ENCODE measurements at regions not wholly inside any gene's neighbourhood (a gene's known extent, or its start where the extent isn't known, plus 50 kb on each side); places are given as distances from the start of the nearest gene placed in this dataset.

DNA sequence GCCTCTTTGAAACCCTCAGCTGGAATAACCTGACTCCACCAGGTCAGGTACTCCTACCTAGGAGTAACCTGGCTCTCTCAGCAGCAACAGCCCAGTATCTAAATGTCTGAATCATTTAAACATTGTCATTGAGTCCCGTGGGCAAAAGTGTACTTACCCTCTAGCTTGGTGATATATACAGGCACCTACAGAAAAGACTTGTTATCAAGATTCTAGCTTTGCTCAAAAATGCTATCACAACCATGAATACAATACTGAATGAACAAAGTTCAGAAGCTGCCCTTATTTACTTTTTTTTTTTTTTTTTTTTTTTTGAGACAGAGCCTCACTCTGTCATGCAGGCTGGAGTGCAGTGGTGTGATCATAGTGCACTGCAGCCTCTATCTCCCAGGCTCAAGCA, 268.2 kb downstream of the ZNF608 start (continued):
- TF ChIP-seq SIX1 (CRISPR knock-in tag; IDR thresholded peaks at IDR 0.05; ENCODE audit: borderline replicate concordance) = no peak
- TF ChIP-seq JUN (CRISPR knock-in tag; IDR thresholded peaks at IDR 0.05) = no peak
- no peak for TF ChIP-seq SPEN (CRISPR knock-in tag; IDR thresholded peaks at IDR 0.05; ENCODE audit: low read depth)
- TF ChIP-seq HNF4A (CRISPR knock-in tag; IDR thresholded peaks at IDR 0.05) = 0 out of 2 replicates have a peak, but pooled peaks have one; percentile 3
- TF ChIP-seq, protein P1, sequence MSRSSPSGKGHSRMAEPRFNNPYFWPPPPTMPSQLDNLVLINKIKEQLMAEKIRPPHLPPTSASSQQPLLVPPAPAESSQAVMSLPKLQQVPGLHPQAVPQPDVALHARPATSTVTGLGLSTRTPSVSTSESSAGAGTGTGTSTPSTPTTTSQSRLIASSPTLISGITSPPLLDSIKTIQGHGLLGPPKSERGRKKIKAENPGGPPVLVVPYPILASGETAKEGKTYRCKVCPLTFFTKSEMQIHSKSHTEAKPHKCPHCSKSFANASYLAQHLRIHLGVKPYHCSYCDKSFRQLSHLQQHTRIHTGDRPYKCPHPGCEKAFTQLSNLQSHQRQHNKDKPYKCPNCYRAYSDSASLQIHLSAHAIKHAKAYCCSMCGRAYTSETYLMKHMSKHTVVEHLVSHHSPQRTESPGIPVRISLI (CRISPR knock-in tag; IDR thresholded peaks at IDR 0.05; ENCODE audit: borderline replicate concordance) = peak; percentile 89
- no peak for TF ChIP-seq ZNF746 (CRISPR knock-in tag; IDR thresholded peaks at IDR 0.05)
- TF ChIP-seq, protein P2, sequence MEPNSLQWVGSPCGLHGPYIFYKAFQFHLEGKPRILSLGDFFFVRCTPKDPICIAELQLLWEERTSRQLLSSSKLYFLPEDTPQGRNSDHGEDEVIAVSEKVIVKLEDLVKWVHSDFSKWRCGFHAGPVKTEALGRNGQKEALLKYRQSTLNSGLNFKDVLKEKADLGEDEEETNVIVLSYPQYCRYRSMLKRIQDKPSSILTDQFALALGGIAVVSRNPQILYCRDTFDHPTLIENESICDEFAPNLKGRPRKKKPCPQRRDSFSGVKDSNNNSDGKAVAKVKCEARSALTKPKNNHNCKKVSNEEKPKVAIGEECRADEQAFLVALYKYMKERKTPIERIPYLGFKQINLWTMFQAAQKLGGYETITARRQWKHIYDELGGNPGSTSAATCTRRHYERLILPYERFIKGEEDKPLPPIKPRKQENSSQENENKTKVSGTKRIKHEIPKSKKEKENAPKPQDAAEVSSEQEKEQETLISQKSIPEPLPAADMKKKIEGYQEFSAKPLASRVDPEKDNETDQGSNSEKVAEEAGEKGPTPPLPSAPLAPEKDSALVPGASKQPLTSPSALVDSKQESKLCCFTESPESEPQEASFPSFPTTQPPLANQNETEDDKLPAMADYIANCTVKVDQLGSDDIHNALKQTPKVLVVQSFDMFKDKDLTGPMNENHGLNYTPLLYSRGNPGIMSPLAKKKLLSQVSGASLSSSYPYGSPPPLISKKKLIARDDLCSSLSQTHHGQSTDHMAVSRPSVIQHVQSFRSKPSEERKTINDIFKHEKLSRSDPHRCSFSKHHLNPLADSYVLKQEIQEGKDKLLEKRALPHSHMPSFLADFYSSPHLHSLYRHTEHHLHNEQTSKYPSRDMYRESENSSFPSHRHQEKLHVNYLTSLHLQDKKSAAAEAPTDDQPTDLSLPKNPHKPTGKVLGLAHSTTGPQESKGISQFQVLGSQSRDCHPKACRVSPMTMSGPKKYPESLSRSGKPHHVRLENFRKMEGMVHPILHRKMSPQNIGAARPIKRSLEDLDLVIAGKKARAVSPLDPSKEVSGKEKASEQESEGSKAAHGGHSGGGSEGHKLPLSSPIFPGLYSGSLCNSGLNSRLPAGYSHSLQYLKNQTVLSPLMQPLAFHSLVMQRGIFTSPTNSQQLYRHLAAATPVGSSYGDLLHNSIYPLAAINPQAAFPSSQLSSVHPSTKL (CRISPR knock-in tag; IDR thresholded peaks at IDR 0.05) = peak; percentile 15; the same call in 1 of the 2 replicates
- no peak for TF ChIP-seq KDM4B (CRISPR knock-in tag; IDR thresholded peaks at IDR 0.05)
- TF ChIP-seq ZNF317 (CRISPR knock-in tag; IDR thresholded peaks at IDR 0.05) = no peak
- TF ChIP-seq SP5 (CRISPR knock-in tag; IDR thresholded peaks at IDR 0.05; ENCODE audit: borderline replicate concordance, low read depth) = no peak
- TF ChIP-seq, protein P3, sequence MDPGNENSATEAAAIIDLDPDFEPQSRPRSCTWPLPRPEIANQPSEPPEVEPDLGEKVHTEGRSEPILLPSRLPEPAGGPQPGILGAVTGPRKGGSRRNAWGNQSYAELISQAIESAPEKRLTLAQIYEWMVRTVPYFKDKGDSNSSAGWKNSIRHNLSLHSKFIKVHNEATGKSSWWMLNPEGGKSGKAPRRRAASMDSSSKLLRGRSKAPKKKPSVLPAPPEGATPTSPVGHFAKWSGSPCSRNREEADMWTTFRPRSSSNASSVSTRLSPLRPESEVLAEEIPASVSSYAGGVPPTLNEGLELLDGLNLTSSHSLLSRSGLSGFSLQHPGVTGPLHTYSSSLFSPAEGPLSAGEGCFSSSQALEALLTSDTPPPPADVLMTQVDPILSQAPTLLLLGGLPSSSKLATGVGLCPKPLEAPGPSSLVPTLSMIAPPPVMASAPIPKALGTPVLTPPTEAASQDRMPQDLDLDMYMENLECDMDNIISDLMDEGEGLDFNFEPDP (CRISPR knock-in tag; conservative IDR thresholded peaks at IDR 0.05) = no peak
- TF ChIP-seq, protein P4, sequence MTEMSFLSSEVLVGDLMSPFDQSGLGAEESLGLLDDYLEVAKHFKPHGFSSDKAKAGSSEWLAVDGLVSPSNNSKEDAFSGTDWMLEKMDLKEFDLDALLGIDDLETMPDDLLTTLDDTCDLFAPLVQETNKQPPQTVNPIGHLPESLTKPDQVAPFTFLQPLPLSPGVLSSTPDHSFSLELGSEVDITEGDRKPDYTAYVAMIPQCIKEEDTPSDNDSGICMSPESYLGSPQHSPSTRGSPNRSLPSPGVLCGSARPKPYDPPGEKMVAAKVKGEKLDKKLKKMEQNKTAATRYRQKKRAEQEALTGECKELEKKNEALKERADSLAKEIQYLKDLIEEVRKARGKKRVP (CRISPR knock-in tag; IDR thresholded peaks at IDR 0.05) = no peak
- TF ChIP-seq, protein P5, sequence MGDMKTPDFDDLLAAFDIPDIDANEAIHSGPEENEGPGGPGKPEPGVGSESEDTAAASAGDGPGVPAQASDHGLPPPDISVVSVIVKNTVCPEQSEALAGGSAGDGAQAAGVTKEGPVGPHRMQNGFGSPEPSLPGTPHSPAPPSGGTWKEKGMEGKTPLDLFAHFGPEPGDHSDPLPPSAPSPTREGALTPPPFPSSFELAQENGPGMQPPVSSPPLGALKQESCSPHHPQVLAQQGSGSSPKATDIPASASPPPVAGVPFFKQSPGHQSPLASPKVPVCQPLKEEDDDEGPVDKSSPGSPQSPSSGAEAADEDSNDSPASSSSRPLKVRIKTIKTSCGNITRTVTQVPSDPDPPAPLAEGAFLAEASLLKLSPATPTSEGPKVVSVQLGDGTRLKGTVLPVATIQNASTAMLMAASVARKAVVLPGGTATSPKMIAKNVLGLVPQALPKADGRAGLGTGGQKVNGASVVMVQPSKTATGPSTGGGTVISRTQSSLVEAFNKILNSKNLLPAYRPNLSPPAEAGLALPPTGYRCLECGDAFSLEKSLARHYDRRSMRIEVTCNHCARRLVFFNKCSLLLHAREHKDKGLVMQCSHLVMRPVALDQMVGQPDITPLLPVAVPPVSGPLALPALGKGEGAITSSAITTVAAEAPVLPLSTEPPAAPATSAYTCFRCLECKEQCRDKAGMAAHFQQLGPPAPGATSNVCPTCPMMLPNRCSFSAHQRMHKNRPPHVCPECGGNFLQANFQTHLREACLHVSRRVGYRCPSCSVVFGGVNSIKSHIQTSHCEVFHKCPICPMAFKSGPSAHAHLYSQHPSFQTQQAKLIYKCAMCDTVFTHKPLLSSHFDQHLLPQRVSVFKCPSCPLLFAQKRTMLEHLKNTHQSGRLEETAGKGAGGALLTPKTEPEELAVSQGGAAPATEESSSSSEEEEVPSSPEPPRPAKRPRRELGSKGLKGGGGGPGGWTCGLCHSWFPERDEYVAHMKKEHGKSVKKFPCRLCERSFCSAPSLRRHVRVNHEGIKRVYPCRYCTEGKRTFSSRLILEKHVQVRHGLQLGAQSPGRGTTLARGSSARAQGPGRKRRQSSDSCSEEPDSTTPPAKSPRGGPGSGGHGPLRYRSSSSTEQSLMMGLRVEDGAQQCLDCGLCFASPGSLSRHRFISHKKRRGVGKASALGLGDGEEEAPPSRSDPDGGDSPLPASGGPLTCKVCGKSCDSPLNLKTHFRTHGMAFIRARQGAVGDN (CRISPR knock-in tag; IDR thresholded peaks at IDR 0.05) = no peak
- TF ChIP-seq ZNF83 (CRISPR knock-in tag; IDR thresholded peaks at IDR 0.05; ENCODE audit: borderline replicate concordance) = no peak
- TF ChIP-seq ZMYM2 (CRISPR knock-in tag; IDR thresholded peaks at IDR 0.05) = no peak
- no peak for TF ChIP-seq CCAR2 (optimal IDR thresholded peaks at IDR 0.05; ENCODE audit: low read depth, low read length)
